ENCODE measurements at regions not wholly inside any gene's neighbourhood (a gene's known extent, or its start where the extent isn't known, plus 50 kb on each side); places are given as distances from the start of the nearest gene placed in this dataset.

GRCh38 chr16:72415379-72415778 lies 243.4 kb upstream of the PMFBP1 start:
- TF ChIP-seq CTCF (IDR thresholded peaks at IDR 0.05) (no peak), POLR2A (IDR thresholded peaks at IDR 0.05) (no peak)
- 33% methylated on average over 1 of the region's 1 CpG for WGBS (ENCODE audit: insufficient coverage, low coverage, low lambda C conversion rate, missing lambda C conversion rate)
- intact Hi-C loops (cut with DNase I): no loop called here
- ATAC-seq: peak in 1 of 4 donors; percentile 56
- Histone ChIP-seq H3K27ac (no peak overlapping the region), H3K9me3 (no peaks in the 10 kb centered on the region), H3K27me3 (no peaks in the 10 kb centered on the region), H3K4me1 (no peaks in the 10 kb centered on the region), H3K4me3 (no peak overlapping the region), H3K36me3 (no peaks in the 10 kb centered on the region)
- DNase-seq: no peak

GRCh38 chr16:72410492-72410891 lies 238.5 kb upstream of the PMFBP1 start:
- Histone ChIP-seq H3K4me1 (no peaks in the 10 kb centered on the region), H3K27ac (no peak overlapping the region), H3K36me3 (no peaks in the 10 kb centered on the region), H3K4me3 (no peak overlapping the region), H3K27me3 (no peaks in the 10 kb centered on the region), H3K9me3 (no peaks in the 10 kb centered on the region)
- DNase-seq (no peak), ATAC-seq (no peak)
- intact Hi-C loops (cut with DNase I): no loop called here
- 62% methylated on average over 2 of the region's 2 CpGs for WGBS (ENCODE audit: insufficient coverage, low coverage, low lambda C conversion rate, missing lambda C conversion rate)
- no peak for TF ChIP-seq CTCF (IDR thresholded peaks at IDR 0.05)
- TF ChIP-seq POLR2A (IDR thresholded peaks at IDR 0.05): no peak

GRCh38 chr16:72409423-72409822 lies 237.5 kb upstream of the PMFBP1 start:
- H3K27ac ChIP-seq: no peak overlapping the region
- H3K36me3 ChIP-seq: no peaks in the 10 kb centered on the region
- no peak for DNase-seq
- intact Hi-C loops (cut with DNase I): no loop called here
- no peaks in the 10 kb centered on the region for H3K27me3 ChIP-seq
- 63% methylated on average over 3 of the region's 3 CpGs for WGBS (ENCODE audit: insufficient coverage, low coverage, low lambda C conversion rate, missing lambda C conversion rate)
- no peak for TF ChIP-seq CTCF (IDR thresholded peaks at IDR 0.05)
- no peak overlapping the region for H3K4me3 ChIP-seq
- ATAC-seq: no peak
- no peaks in the 10 kb centered on the region for H3K9me3 ChIP-seq
- no peaks in the 10 kb centered on the region for H3K4me1 ChIP-seq

- Histone ChIP-seq H3K36me3 (no peaks in the 10 kb centered on the region), H3K27ac (no peak overlapping the region), H3K27me3 (no peaks in the 10 kb centered on the region), H3K9me3 (no peaks in the 10 kb centered on the region), H3K4me1 (no peaks in the 10 kb centered on the region), H3K4me3 (no peak overlapping the region)
- DNase-seq (no peak), ATAC-seq (no peak)
- TF ChIP-seq CTCF (IDR thresholded peaks at IDR 0.05) (no peak), POLR2A (IDR thresholded peaks at IDR 0.05) (no peak)
- 80% methylated on average over 1 of the region's 1 CpG for WGBS (ENCODE audit: insufficient coverage, low coverage, low lambda C conversion rate, missing lambda C conversion rate)
- intact Hi-C loops (cut with DNase I): no loop called here
These were observed 234.4 kb upstream of the PMFBP1 start for GRCh38 chr16:72406390-72406789.

GRCh38 chr16:72404299-72404698 lies 232.3 kb upstream of the PMFBP1 start:
- no peak overlapping the region for H3K4me3 ChIP-seq
- H3K4me1 ChIP-seq: no peaks in the 10 kb centered on the region
- no peaks in the 10 kb centered on the region for H3K9me3 ChIP-seq
- no peaks in the 10 kb centered on the region for H3K36me3 ChIP-seq
- no peaks in the 10 kb centered on the region for H3K27me3 ChIP-seq
- TF ChIP-seq CTCF (IDR thresholded peaks at IDR 0.05): no peak
- TF ChIP-seq POLR2A (IDR thresholded peaks at IDR 0.05): no peak
- DNase-seq: no peak
- ATAC-seq: no peak
- H3K27ac ChIP-seq: no peak overlapping the region
- intact Hi-C loops (cut with DNase I): no loop called here

Data from right lobe of liver (tissue), 6 donors.